ENCODE measurements at regions not wholly inside any gene's neighbourhood (a gene's known extent, or its start where the extent isn't known, plus 50 kb on each side); places are given as distances from the start of the nearest gene placed in this dataset.

DNA sequence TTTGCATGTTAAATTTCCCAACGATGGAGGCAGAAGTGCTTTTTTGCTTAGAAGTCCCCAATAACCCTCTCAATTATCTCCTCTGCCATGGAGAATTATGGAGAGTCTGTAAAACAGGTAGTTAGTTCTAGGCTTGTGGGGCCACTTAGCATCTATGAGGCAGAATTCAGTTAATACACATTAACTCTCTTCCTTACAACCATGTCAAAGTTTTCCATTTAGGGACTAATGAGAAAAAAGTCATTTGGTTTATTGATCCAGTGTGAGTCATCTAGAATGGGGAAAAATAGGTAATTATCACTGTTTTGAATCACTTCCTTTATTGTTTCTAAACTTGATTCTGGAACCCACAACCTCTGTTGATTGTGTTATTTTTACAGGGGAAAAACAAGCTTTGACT lies 229.1 kb upstream of the COX10 start:
- TF ChIP-seq CTCF (IDR thresholded peaks at IDR 0.05), result no peak

DNA sequence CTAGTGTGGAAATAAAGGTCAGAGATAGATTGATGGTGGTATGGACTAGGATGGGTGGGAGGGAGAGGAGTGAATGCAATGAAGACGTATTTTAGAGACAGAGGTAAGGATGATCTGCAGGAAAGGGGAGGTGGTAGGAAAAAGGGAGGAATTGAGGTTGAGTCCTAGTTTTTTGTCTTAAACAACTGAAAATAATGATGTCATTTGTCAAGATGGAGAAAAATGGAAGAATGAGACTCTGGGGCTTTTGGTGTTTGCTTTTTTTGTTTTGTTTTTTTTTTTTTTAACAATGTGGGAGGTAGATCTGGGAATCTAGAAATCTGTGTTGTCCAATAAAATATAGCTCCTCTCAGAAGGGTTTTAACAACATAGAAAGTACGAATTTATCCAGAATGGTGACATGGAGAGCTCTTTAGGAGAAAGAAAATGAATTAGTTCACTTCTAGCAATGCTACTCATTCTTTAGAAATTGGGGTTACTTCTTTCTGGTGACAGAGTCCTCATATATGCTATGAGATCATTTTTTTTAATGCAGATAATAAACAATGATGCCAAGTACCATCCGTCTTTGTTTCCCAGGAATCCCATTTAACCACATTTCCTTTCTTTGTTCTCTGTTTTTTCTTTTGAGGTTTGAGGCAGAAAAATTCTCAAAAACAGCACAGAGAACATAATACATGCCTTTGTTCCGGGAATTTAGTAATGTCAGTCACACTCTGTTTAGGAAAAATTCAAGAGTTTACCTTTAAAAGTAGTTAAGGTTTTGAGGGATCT lies 225.3 kb upstream of the COX10 start:
- no peak for TF ChIP-seq CTCF (IDR thresholded peaks at IDR 0.05)

DNA sequence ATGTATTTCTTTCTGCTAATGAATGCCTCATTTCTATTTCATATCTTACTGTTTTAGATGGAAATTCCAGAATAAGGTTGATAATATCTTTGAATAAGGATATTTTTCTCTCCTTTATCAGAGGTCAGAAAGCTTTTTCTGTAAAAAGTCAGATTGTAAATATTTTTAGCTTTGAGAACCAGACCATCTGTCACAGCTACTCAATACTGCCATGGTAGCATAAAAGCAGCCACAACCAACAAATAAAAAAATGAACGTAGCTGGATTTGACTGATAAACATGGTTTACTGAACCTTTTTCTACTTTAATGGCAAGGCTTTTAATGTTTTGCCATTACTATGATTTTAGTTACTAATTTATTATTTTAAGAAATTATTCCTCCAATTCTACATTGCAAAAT lies 217.4 kb upstream of the COX10 start:
- TF ChIP-seq CTCF (IDR thresholded peaks at IDR 0.05), result no peak

DNA sequence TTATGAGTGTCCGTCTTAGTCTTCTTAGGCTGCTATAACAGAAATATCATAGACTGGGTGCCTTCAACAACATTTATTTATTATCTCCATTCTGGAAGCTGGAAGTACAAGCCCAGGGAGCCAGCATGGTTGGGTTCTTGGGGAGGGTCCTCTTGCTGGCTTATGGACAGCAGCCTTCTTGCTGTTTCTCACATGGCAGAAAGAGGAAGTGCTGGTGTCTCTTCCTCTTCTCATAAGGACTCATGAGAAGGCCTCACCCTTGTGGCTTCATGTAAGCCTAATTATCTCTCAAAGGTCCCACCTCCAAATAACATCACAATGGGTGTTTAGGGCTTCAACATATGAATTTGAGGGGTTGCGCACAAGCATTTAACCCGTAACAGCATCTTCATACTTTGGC lies 207.0 kb upstream of the COX10 start:
- TF ChIP-seq CTCF (IDR thresholded peaks at IDR 0.05), result no peak

- TF ChIP-seq CTCF (IDR thresholded peaks at IDR 0.05), result no peak
Observed at GRCh38 chr17:13863436-13863835, 205.9 kb upstream of the COX10 start.

DNA sequence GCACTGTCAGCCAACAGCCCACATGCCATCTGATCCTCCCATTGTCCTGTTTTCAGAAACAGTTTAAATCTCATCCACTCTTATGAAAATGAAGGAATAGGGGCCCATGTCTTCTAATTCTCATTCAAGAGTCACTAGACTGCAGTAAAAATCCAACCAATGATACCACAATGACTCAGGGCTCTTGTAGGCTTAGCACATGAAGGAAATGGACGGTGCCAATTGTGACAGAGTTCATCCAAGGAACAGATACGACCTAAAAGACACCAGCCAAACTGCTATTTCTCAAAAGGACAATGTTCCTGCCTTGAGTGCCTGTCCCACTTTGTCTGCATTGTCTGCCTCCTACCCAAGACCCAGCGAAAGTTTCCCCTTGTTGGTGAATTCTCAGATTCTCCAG lies 204.8 kb upstream of the COX10 start:
- TF ChIP-seq CTCF (IDR thresholded peaks at IDR 0.05), result no peak

DNA sequence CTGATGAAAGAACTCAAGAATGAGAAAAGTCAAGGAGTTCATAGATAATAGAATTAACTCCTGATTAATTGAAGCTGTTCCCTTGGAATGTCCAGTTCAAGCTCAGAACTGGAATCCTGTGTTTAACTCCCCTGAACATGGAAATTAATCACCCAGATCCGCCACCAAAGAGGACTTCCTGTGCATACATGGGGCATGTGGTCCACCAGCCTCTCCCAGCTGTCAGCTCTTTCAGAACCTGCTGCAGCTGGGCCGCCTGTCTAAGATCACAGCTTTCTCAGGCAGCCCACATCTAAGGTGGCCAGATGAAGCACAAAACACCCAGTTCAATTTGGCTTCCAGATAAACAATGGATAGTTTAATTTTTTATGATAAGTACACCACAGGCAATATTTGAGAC lies 203.7 kb upstream of the COX10 start:
- no peak for TF ChIP-seq CTCF (IDR thresholded peaks at IDR 0.05)
